CD4-positive, CD25-positive, alpha-beta regulatory T cell (primary cell): ENCODE measurements at regions not wholly inside any gene's neighbourhood (a gene's known extent, or its start where the extent isn't known, plus 50 kb on each side); places are given as distances from the start of the nearest gene placed in this dataset.
"Not testable (repeated sequence)": the region's sequence is repeated elsewhere in the genome, so short reads cannot be mapped to it uniquely, and the experiment has no call there.

Source experiments
- ATAC-seq, 2 donors: fragments of 150-1000 bp; cut with Tn5 transposase; one replicate each; pipeline ENCODE4 v1.10.0; 2021; ENCODE audit warnings: low read depth in 2 of 2, moderate number of reproducible peaks in 2 of 2, moderate library complexity in 1 of 2
- DNase-seq, 3 donors: peaks; one replicate each; pipeline versions ENCODE4 v3.0.0 to v3.0.0-alpha.2; 2012 to 2022; ENCODE audit warnings: mixed read lengths in 1 of 3
- H3K27ac ChIP-seq: one replicate; pipeline ENCODE4 v1.7.0; 2013; ENCODE audit warnings: mild to moderate bottlenecking, low read length; ENCODE audit not compliant: insufficient read depth, poor library complexity, severe bottlenecking
- H3K27me3 ChIP-seq: one replicate; pipeline ENCODE4 v1.7.0; 2013; ENCODE audit warnings: low read length; ENCODE audit not compliant: control insufficient read depth, insufficient read depth
- H3K36me3 ChIP-seq: one replicate; pipeline ENCODE4 v1.7.0; 2013; ENCODE audit warnings: mild to moderate bottlenecking, low read length, moderate library complexity; ENCODE audit not compliant: control insufficient read depth, insufficient read depth
- H3K4me1 ChIP-seq: 2 replicates; pipeline ENCODE4 v1.7.0; 2013; ENCODE audit warnings: mild to moderate bottlenecking, low read length; ENCODE audit not compliant: insufficient read depth, control insufficient read depth, poor library complexity, severe bottlenecking
- H3K4me3 ChIP-seq: one replicate; pipeline ENCODE4 v1.7.0; 2013; ENCODE audit warnings: low read depth, mild to moderate bottlenecking, low read length, moderate library complexity
- H3K9me3 ChIP-seq, 2 experiments: 1 replicate in 1 of 2; 2 replicates in 1 of 2; pipeline ENCODE4 v1.7.0; 2013; ENCODE audit warnings: low read length in 2 of 2, mild to moderate bottlenecking in 1 of 2, moderate library complexity in 1 of 2; ENCODE audit not compliant: control insufficient read depth in 2 of 2
- H3K27ac Mint-ChIP-seq, 3 donors: one replicate each; pipeline ENCODE4 v1.8.0; 2020 to 2022; ENCODE audit warnings: mild to moderate bottlenecking in 3 of 3, mixed read lengths in 3 of 3, moderate library complexity in 2 of 3
- H3K27me3 Mint-ChIP-seq: one replicate; pipeline ENCODE4 v1.8.0; 2022; ENCODE audit warnings: mild to moderate bottlenecking, mixed read lengths
- H3K36me3 Mint-ChIP-seq: one replicate; pipeline ENCODE4 v1.8.0; 2020; ENCODE audit warnings: mixed read lengths
- H3K4me1 Mint-ChIP-seq, 4 donors: one replicate each; pipeline ENCODE4 v1.8.0; 2020 to 2022; ENCODE audit warnings: mixed read lengths in 4 of 4, mild to moderate bottlenecking in 1 of 4
- H3K4me3 Mint-ChIP-seq, 4 donors: one replicate each; pipeline ENCODE4 v1.8.0; 2020 to 2022; ENCODE audit warnings: mild to moderate bottlenecking in 4 of 4, mixed read lengths in 4 of 4, moderate library complexity in 3 of 4
- H3K9me3 Mint-ChIP-seq, 7 donors: one replicate each; pipeline ENCODE4 v1.8.0; 2020 to 2022; ENCODE audit warnings: mixed read lengths in 7 of 7, mild to moderate bottlenecking in 3 of 7, moderate library complexity in 2 of 7

DNA sequence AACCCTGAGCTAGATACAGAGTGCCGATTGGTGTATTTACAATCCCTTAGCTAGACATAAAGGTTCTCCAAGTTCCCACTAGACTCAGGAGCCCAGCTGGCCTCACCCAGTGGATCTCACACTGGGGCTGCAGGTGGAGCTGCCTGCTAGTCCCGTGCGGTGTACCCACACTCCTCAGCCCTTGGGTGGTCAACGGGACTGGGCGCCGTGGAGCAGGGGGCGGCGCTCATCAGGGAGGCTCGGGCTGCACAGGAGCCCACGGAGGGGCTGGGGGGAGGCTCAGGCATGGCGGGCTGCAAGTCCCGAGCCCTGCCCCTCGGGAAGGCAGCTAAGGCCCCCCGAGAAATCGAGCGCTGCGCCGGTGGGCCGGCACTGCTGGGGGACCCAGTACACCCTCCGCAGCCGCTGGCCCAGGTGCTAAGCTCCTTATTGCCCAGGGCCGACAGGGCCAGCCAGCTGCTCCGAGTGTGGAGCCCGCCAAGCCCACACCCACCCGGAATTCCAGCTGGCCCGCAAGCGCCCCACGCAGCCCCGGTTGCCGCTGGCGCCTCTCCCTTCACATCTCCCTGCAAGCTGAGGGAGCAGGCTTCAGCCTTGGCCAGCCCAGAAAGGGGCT lies 1717.4 kb downstream of the SLITRK1 start:
- peaks cover 0 to 33% (median 11%) of the 10 kb centered on the region in 7 donors for H3K9me3 Mint-ChIP-seq
- H3K27ac ChIP-seq, H3K4me1 ChIP-seq, H3K36me3 ChIP-seq, H3K36me3 Mint-ChIP-seq, DNase-seq, H3K4me3 ChIP-seq, H3K4me1 Mint-ChIP-seq, H3K4me3 Mint-ChIP-seq, ATAC-seq, H3K27ac Mint-ChIP-seq, H3K27me3 ChIP-seq, H3K27me3 Mint-ChIP-seq: not testable (repeated sequence)
- peaks cover 0 to 21% of the 10 kb centered on the region in 2 experiments for H3K9me3 ChIP-seq

DNA sequence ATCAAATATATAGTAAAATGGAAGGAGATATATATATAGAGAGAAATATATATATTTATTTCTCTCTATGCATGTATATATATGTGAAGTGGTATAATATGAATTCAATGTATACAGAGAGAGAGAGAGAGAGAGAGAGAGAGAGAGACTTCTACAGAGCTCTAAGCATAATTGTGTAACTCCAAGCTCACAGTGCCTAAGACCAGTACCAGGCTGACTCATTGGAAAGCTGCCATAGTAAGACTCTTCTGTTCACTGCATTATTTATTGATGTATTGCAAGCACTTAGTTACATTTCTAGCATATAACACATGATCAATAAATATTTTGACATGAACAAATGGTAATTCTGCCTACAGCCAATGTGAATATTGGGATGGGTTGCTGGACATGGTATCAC lies 1734.7 kb downstream of the SLITRK1 start:
- H3K9me3 ChIP-seq: peaks cover 4 to 6% of the 10 kb centered on the region in 2 experiments
- H3K4me3 ChIP-seq: no peak overlapping the region
- no peaks in the 10 kb centered on the region for H3K27me3 ChIP-seq
- Mint-ChIP-seq H3K4me1 (no peaks in the 10 kb centered on the region), H3K36me3 (no peaks in the 10 kb centered on the region), H3K9me3 (peaks cover 0 to 14% (median 2%) of the 10 kb centered on the region in 7 donors), H3K4me3 (no peak overlapping the region), H3K27me3 (no peaks in the 10 kb centered on the region), H3K27ac (no peak overlapping the region)
- ATAC-seq: no peak
- no peak overlapping the region for H3K27ac ChIP-seq
- DNase-seq: no peak
- no peaks in the 10 kb centered on the region for H3K4me1 ChIP-seq
- H3K36me3 ChIP-seq: no peaks in the 10 kb centered on the region

DNA sequence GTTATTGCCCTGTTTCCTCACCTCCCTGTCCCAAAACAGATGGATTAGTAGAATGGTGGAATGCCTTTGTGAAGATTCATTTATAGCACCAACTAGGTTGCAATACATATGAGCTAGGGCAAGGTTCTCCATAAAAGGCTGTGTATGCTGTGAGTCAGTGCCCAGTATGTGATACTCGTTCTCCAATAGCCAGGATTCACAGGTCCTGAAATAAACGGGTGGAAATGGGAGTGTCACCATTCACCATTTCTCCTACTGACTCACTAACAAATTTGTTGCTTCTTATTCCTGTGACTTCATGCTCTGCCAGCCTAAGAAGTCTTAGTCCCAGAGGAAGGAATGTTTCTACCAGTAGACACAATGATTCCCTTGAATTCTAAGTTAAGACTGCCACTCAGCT lies 1745.4 kb downstream of the SLITRK1 start:
- Mint-ChIP-seq H3K4me3 (no peak overlapping the region), H3K4me1 (no peaks in the 10 kb centered on the region), H3K9me3 (peaks cover 2 to 25% (median 6%) of the 10 kb centered on the region in 7 donors), H3K27ac (no peak overlapping the region), H3K36me3 (no peaks in the 10 kb centered on the region), H3K27me3 (no peaks in the 10 kb centered on the region)
- Histone ChIP-seq H3K4me3 (no peak overlapping the region), H3K9me3 (no peaks in the 10 kb centered on the region), H3K36me3 (no peaks in the 10 kb centered on the region), H3K27me3 (no peaks in the 10 kb centered on the region), H3K4me1 (no peaks in the 10 kb centered on the region), H3K27ac (no peak overlapping the region)
- DNase-seq (no peak), ATAC-seq (no peak)

DNA sequence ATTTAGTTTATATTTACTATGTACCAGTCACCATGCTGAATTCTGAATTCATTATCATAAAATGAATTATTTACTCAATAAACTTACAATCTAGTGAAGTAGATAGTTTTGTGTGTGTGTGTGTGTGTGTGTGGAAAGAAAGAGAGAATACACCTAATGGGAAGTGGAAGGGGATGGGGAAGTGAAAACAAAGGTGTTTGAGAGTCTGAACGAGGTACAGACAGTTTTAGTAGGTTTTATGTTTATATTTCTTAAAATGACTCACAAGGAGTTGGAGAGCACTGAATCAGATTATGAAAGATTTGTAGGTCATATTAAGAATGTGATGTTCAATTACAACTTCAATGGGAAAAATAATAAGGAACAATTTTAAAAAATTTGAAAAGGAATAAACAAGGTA lies 1753.0 kb downstream of the SLITRK1 start:
- Mint-ChIP-seq H3K36me3 (no peaks in the 10 kb centered on the region), H3K27me3 (no peaks in the 10 kb centered on the region), H3K4me1 (no peaks in the 10 kb centered on the region), H3K4me3 (no peak overlapping the region), H3K27ac (no peak overlapping the region), H3K9me3 (peaks cover 2 to 28% (median 6%) of the 10 kb centered on the region in 7 donors)
- Histone ChIP-seq H3K27ac (no peak overlapping the region), H3K9me3 (no peaks in the 10 kb centered on the region), H3K36me3 (no peaks in the 10 kb centered on the region), H3K4me1 (no peaks in the 10 kb centered on the region), H3K27me3 (no peaks in the 10 kb centered on the region), H3K4me3 (no peak overlapping the region)
- ATAC-seq (no peak), DNase-seq (no peak)

DNA sequence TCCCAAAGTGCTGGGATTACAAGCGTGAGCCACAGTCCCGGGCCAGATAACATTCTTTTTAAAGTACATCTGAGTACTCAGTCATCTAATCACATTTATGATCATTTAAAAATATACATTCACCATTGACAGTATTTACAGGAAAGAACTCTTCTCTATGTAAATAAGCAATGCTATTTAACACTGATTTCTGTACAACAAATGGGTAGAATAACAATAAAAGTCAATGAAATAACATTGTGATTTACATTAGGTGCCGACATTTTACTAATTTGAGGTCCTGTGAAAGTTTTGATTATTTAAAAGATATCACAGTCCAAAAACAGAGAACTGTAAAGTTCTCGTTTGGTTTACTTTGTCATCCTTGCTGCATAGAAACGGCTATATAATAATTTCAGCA lies 1763.7 kb downstream of the SLITRK1 start:
- no peak for DNase-seq
- Histone ChIP-seq H3K27ac (no peak overlapping the region), H3K4me1 (no peaks in the 10 kb centered on the region), H3K4me3 (no peak overlapping the region), H3K9me3 (peaks cover 0 to 8% of the 10 kb centered on the region in 2 experiments), H3K36me3 (no peaks in the 10 kb centered on the region), H3K27me3 (no peaks in the 10 kb centered on the region)
- Mint-ChIP-seq H3K27me3 (no peaks in the 10 kb centered on the region), H3K4me1 (no peaks in the 10 kb centered on the region), H3K4me3 (peak overlapping the region in 1 of 4 donors; percentile 47), H3K36me3 (no peaks in the 10 kb centered on the region), H3K9me3 (peaks cover 1 to 17% (median 6%) of the 10 kb centered on the region in 7 donors), H3K27ac (no peak overlapping the region)
- ATAC-seq: no peak

DNA sequence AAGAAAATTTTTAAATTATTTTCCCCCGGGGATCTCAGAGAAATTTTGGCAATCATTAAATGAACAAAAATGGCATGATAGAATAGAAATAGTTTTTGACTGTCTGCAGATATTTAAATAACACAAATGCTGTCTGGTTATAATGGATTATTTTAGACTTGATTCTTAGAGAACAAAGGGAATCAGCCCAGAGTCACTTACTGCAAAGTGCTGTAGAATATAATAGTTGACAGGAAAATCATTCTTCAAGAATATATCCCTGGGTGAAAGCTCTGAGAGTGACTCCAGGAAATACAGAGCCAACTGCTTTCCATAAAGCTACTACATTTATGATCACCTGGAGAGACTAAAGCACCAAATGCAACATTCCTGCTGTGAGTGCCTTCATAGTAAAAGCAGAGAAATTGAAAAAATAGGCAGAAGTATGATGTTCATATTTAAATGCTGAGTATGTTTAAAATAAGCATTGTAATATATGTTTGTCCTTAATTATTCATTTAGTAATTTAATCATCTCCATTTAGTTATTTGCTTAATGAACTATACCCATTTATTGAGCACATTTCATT lies 1765.8 kb downstream of the SLITRK1 start:
- no peaks in the 10 kb centered on the region for H3K36me3 Mint-ChIP-seq
- H3K36me3 ChIP-seq: no peaks in the 10 kb centered on the region
- no peak overlapping the region for H3K27ac Mint-ChIP-seq

DNA sequence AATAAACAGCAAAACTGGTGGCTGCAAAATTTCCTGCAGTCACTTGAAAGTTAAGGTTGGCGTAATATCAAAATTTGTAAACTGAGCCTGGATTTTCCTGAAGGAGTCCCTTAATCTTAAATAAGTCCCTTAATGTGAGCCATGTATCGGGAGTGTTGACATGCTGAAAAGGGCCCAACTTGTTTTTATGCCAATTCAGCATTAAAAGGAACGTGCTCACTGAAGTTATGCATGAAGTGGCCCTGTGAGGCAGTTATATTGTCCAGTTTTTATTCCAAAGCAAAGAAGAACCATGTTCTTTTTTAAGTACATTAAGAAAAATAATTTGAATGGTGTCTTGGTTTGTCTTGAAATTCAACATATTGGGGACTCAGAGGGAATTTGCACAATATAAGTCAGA lies 1766.9 kb downstream of the SLITRK1 start:
- no peaks in the 10 kb centered on the region for H3K4me1 ChIP-seq
- peaks cover 3 to 21% (median 7%) of the 10 kb centered on the region in 7 donors for H3K9me3 Mint-ChIP-seq
- no peak overlapping the region for H3K27ac ChIP-seq
- H3K36me3 ChIP-seq: no peaks in the 10 kb centered on the region
- no peak for ATAC-seq
- no peak overlapping the region for H3K4me3 ChIP-seq
- no peak for DNase-seq
- no peaks in the 10 kb centered on the region for H3K36me3 Mint-ChIP-seq
- no peaks in the 10 kb centered on the region for H3K4me1 Mint-ChIP-seq
- H3K27me3 ChIP-seq: no peaks in the 10 kb centered on the region
- no peaks in the 10 kb centered on the region for H3K27me3 Mint-ChIP-seq
- H3K4me3 Mint-ChIP-seq: no peak overlapping the region
- no peak overlapping the region for H3K27ac Mint-ChIP-seq
- H3K9me3 ChIP-seq: peaks cover 0 to 8% of the 10 kb centered on the region in 2 experiments

More for the DNA sequence above, 1765.8 kb downstream of the SLITRK1 start:
- H3K4me1 Mint-ChIP-seq: no peaks in the 10 kb centered on the region
- H3K4me3 Mint-ChIP-seq: no peak overlapping the region
- Histone ChIP-seq H3K27me3 (no peaks in the 10 kb centered on the region), H3K4me1 (no peaks in the 10 kb centered on the region), H3K9me3 (peaks cover 0 to 8% of the 10 kb centered on the region in 2 experiments), H3K4me3 (no peak overlapping the region), H3K27ac (no peak overlapping the region)
- no peaks in the 10 kb centered on the region for H3K27me3 Mint-ChIP-seq
- DNase-seq: no peak
- peaks cover 1 to 14% (median 7%) of the 10 kb centered on the region in 7 donors for H3K9me3 Mint-ChIP-seq
- ATAC-seq: no peak

DNA sequence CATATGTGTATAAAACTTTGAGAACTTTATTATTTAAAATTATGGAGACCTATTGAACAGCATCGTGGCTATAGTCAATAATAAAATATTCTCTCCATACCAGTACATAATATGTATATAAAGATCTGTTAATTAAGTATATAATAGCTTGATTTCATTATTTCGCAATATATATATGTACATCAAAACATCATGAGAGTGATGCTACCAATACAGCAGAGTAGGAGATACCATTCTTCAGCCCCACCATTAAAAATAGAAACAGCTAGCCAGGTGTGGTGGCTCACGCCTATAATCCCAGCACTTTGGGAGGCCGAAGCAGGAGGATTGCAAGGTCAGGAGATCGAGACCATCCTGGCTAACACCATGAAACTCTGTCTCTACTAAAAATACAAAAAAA lies 1755.3 kb upstream of the SPRY2 start:
- Histone ChIP-seq H3K27ac (no peak overlapping the region), H3K36me3 (no peaks in the 10 kb centered on the region), H3K4me1 (no peaks in the 10 kb centered on the region), H3K4me3 (no peak overlapping the region), H3K27me3 (no peaks in the 10 kb centered on the region), H3K9me3 (peaks cover 0 to 10% of the 10 kb centered on the region in 2 experiments)
- Mint-ChIP-seq H3K4me3 (no peak overlapping the region), H3K4me1 (no peaks in the 10 kb centered on the region), H3K9me3 (peaks cover 2 to 27% (median 3%) of the 10 kb centered on the region in 7 donors), H3K27ac (no peak overlapping the region), H3K36me3 (no peaks in the 10 kb centered on the region), H3K27me3 (no peaks in the 10 kb centered on the region)
- no peak for ATAC-seq
- no peak for DNase-seq
